ENCODE measurements at regions not wholly inside any gene's neighbourhood (a gene's known extent, or its start where the extent isn't known, plus 50 kb on each side); places are given as distances from the start of the nearest gene placed in this dataset.
"Not testable (repeated sequence)": the region's sequence is repeated elsewhere in the genome, so short reads cannot be mapped to it uniquely, and the experiment has no call there.

DNA sequence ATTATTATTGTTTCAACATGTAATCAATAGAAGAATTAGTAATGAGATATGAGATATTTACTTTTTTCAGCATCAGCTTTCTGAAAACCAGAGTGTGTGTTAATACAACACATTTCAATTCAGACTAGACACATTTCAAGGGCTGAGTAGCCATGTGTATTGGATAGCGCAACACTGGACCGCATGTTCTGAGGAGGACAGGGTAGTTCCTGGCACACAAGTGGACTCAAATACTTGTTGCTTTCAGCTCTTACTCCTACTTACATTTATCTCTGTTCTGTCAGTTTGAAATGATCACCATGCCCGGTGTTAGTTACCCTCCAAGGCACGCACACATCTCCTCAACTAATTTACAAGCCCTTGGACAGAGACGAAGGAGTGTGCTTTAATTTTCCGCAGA, 126.6 kb downstream of the SLC24A2 start:
- no peak for DNase-seq (ENCODE audit: extremely low read depth in 1 of 11, low read depth in 9 of 11, low spot score in 4 of 11)

DNA sequence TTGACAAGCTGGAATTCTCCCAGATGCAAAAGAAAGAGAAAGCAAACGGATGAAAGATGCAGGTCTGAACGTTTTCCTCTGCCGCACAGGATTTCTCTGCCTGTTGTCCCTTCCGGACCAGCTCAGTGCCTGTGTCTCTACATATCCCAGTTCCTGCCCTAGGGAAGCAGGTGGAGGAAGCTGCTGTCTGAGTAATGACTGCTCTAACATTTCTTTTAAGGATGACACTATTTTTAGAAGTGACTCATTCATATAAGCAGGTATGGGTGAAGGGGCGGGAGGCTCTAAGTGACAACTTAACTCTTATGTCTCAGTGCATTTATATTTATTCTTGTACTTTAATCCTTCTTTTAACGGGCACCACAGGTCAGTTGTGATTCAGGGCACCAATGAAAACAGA, 128.8 kb downstream of the SLC24A2 start:
- no peak for DNase-seq (ENCODE audit: extremely low read depth in 1 of 11, low read depth in 9 of 11, low spot score in 4 of 11)

DNA sequence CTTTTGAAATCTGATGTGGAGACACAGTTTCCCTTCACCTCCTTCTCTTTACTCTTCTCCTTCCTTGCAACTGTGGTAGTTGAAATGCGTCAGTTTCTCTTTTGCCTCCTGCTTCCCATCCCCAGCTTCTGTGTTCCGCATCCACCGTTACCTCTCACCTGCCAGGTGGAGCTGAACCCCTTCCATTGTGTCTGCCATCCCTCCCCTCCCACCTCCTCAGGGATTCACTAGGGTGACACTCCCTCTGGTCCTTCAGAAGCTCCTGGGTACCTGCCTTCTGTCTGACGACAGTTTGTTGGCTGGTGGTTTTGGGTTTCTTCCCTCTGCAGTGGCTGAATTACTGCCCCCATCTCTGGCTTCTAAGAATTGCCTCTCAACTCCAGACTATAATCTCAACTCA, 132.1 kb downstream of the SLC24A2 start:
- no peak for DNase-seq (ENCODE audit: extremely low read depth in 1 of 11, low read depth in 9 of 11, low spot score in 4 of 11)

DNA sequence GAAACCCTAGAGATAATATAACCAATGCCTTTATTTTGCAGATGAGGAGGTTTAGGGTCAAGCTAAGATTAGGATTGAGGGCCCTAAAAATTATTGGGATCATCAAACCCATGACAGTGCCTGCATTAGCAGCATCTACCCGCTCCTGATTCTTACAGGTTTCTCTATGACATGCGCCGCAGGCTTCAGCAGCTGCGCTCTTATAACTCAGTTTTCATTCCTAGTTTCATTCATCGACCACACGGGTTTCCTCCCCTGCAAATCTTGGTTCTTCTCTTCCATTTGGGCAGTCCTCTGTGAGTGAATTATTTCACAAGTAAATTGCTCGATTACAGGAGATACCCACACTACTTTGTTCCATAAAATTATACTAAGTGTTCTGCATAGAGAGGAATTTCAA, 137.2 kb downstream of the SLC24A2 start:
- DNase-seq (ENCODE audit: extremely low read depth in 1 of 11, low read depth in 9 of 11, low spot score in 4 of 11): no peak

DNA sequence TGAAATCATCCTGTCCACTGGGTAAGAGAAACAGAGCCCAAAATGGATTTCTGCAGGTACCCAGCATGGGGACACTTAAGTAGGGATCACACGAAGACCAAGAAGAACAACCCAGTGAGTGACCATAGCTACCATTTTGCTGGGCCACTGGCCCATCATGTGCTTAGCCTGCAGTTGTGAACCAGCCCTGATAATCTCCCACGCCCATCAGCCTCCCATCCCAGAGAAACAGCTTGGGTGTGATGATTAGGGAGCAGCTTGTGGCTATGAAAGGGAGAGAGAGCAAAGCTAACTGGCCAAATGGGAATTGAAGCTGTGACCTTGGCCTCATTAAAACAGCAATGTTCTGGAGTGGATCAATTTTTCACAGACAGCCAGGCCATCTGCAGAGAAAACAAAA, 138.5 kb downstream of the SLC24A2 start:
- DNase-seq (ENCODE audit: extremely low read depth in 1 of 11, low read depth in 9 of 11, low spot score in 4 of 11): no peak

DNA sequence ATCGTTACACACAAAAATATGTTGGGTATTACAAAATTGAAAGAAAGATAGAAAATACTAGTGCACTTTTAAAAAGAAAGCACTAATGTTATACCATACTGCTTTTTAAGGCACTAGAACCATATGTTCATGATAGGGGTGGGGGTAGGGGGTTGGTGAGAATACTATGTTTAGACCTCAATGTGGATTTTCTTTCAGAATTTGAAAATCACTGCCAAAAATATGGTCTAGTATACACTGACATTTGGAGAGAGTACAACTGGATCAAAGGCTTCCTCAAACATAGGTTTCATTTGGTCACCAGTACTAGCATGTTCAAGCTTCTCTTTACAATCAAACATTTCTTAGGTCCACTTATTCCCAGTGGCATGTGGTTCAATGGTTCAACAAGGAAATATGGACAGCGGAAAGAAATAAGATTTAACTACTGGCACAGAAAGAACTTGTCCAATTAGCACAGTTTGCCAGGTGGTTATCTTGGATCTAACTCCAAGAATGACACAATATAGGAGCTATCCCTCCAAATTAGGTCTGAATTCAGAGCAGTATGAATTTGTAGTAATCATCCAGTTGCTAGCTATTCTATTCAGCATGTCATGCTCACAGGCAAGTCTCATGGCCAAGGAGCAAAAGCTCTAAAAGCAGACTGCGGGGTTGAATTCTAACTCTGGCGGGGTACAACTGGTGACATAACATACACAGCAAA, 139.3 kb downstream of the SLC24A2 start:
- no peak for DNase-seq (ENCODE audit: extremely low read depth in 1 of 11, low read depth in 9 of 11, low spot score in 4 of 11)

DNA sequence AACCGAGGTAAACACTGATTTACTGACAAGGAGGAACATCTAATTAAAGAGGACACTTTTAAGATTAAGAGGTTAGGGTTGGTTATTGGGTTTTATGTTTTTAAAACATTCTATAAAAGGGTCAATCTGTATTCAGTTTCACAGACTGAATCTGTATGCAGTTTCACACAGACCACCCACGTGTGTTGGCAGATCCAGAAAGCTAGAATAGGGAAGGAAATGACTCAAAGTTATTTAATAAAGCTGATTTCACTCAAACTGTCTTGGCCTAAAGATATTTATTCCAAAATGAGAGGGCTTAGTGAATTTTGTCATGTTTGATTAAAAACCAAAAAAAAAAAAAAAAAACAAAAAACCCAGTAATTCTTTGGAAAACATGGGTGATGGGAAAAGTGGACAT, 140.2 kb downstream of the SLC24A2 start:
- no peak for DNase-seq (ENCODE audit: extremely low read depth in 1 of 11, low read depth in 9 of 11, low spot score in 4 of 11)

DNA sequence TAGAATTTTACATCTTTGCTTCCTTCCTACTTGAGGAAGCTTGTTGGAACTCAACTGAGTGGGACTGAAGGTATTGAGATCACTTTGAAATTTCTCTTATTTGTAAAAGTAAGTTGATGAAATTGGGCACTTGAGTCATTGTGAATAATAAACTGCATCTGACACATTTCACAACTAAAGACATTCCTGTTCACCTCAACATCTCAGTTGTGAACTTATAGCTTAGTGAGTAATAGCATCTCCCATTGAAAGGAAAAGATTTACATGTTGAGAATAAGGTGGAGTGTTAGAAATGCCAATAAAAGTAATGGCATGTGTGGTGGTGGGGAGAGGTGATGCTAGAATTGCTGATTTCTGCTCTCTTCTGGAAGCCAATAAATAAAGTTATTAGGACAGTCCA, 145.0 kb downstream of the SLC24A2 start:
- no peak for DNase-seq (ENCODE audit: extremely low read depth in 1 of 11, low read depth in 9 of 11, low spot score in 4 of 11)

DNA sequence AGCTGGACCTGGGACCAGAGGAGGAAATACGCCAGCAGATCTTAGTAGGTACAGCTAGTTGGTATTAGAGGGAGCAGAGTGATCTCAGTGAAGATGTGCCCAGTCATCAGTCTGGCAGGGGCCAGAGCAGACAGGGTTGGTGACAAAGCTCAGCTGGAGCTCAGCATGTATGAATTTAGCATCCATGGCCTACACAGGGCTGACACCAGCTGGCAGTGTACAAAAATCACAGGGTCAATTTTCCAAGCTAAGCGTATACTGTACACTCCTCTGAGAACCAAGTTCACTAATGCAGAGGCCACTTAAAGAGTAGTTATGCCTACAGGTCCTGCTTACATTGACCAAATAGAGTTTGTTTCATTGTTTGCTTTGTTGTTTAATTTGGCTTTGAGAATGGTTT, 146.6 kb downstream of the SLC24A2 start:
- DNase-seq (ENCODE audit: extremely low read depth in 1 of 11, low read depth in 9 of 11, low spot score in 4 of 11): peak in 1 of 11 donors; percentile 3

DNA sequence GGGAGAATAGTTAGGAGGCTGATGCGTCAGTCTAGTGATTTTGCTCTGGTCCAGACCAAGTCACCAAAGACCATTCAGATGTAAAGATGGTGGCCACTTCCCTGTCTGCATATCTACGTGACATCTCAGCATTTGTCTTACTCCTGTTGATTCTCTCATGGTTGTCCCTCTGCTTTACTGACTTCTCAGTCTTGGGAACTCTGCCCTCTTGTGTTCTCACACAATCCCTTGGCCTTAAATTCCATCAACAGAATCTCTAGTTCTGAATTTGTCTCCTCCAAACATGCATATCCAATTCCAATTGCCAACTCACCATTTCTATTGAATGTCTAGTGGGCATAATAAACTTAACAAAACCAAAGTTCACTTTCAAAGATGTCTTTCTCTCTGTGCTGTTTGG, 147.8 kb downstream of the SLC24A2 start:
- no peak for DNase-seq (ENCODE audit: extremely low read depth in 1 of 11, low read depth in 9 of 11, low spot score in 4 of 11)

DNA sequence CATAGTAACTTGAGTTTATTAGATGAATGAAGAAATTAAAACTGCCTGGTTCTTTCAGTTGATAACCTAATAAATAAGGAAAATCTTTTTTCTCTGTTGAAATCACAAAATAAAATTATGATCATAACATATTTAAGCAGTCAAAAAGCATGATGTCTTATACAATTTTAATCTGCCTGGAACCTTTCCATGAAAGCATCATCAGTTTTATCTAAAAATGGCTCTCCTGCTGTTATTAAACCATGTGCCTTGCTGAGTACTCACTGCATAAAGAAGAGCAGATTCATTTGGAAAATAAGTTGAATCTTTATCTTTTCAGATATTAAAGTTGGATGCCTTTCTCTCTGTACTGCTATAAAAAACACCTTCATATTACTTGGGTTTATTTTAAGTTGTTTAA, 148.8 kb downstream of the SLC24A2 start:
- DNase-seq (ENCODE audit: extremely low read depth in 1 of 11, low read depth in 9 of 11, low spot score in 4 of 11): no peak

DNA sequence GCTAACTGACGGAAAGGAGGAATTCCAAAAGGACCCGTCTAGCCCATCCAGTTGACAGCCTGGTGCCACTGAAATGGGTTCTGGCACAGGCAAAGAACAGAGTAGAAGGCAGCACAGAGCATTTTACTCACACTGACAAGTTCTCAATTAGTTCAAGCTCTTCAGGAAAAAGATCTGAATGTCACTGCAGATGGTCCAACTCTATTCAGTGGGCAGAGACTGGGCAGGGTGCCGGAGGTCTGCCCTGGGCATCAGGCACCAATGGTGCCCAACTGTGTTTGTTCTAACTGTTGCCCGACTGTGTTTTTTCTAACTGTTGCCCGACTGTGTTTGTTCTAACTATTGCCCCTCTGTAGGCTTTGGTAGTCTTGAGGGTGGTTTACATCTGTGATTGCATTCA, 151.8 kb downstream of the SLC24A2 start:
- no peak for DNase-seq (ENCODE audit: extremely low read depth in 1 of 11, low read depth in 9 of 11, low spot score in 4 of 11)

DNA sequence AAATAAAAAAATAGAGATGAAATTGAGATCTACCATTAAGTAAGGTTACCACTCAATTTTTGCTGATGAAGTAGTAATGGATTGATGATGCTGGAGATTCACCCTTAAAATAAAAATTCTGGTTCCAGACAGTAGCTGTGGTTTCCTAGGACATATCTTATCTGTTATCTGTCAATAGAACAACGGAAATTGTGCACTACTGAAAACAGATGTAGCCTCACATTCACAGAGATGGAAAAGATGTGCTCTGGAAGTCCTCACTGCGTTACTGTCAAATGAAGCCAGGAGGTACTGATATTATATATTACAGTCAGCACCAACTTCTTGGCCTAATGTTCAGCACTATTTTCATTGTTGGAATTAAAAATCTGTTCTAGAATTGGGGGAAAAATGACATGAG, 154.0 kb downstream of the SLC24A2 start:
- no peak for DNase-seq (ENCODE audit: extremely low read depth in 1 of 11, low read depth in 9 of 11, low spot score in 4 of 11)

DNA sequence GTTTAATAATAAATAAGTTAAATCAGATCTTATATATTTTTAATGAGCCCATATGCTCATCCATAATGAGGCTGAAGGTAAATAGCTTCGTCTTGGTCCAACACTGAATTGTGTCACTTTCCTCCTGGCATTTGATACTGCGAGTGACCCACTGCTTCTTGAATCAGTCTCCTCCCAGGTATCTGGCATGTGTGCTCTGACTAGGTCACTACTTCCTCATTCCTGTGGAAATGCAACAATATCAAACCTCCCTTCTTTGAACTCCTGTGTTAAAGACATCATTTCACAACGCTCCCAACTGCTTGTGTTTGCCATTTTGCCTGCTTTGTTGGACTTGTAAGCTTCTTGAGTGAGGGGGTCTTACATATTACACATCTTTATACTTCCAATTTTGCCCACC, 157.7 kb downstream of the SLC24A2 start:
- DNase-seq (ENCODE audit: extremely low read depth in 1 of 11, low read depth in 9 of 11, low spot score in 4 of 11): no peak

DNA sequence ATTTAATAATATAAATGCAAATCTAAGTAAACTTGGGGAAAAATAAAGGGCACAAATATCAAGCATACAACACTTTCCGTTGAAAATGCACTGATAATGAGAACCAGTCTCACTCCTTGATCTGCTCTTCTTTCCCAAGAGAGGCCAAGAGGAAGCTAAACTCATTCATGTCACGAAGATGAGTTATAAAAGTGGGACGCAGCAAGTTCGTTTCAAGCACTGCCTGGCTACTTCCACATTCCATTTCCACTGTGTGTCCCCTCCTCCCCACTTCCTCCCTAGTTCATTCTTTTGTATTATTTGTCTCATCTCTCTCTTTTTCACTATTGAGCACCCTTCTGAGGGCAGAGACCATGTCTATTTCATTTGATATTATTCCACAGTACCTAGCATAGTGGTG, 158.1 kb downstream of the SLC24A2 start:
- no peak for DNase-seq (ENCODE audit: extremely low read depth in 1 of 11, low read depth in 9 of 11, low spot score in 4 of 11)

DNA sequence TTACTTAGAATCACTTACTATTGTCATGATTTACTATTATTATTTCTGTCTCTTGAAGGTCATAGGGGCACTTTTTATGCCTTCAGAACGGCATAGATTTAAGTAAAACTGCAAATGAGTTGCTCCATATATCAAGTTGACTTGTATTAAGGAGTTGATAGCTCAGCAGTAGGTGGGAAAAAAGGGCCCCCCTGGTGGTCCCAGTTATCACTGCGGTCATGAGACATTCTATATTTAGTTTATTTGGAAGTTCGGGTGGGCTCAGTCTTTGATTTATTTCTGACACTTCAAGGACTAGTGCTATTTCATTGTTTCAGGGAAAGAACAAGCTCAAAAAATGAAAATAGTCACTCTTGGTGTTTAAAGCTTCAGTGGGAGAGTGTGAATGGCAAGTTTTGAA, 159.3 kb downstream of the SLC24A2 start:
- DNase-seq (ENCODE audit: extremely low read depth in 1 of 11, low read depth in 9 of 11, low spot score in 4 of 11): no peak

DNA sequence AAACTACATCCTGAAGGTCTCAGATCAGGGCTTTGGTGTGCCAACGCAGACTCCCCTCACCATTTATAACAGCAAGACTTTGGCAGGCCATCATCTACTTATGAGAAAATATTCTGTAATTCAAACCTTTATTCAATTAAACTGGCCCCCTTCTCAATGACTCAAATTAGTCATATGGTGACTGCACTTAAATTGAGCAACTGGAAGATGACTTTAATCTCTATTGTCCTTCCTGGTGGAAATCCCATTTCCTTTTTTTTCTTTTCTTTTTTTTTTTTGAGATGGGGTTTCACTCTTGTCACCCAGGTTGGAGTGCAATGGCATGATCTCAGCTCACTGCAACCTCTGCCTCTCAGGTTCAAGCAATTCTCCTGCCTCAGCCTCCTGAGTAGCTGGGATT, 163.4 kb downstream of the SLC24A2 start:
- DNase-seq (ENCODE audit: extremely low read depth in 1 of 11, low read depth in 9 of 11, low spot score in 4 of 11): not testable (repeated sequence)

DNA sequence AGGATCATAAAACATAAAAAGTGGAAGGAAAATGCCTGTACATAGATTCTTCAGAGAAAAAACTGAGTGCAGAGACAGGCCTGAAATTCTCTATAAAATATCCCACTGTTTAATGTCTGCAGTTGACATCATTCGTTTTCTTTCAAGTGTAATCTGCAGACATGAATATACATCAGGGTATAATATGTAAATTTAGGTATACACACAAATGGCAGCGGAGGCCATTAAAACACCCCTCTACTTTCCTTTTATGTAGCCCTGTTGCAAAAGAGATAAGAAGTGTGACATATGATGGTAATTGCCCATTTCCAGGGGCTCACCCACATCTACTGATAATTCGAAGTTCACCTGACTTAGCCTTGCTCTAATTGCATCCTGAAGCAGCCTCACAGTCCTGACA, 164.3 kb downstream of the SLC24A2 start:
- no peak for DNase-seq (ENCODE audit: extremely low read depth in 1 of 11, low read depth in 9 of 11, low spot score in 4 of 11)

DNA sequence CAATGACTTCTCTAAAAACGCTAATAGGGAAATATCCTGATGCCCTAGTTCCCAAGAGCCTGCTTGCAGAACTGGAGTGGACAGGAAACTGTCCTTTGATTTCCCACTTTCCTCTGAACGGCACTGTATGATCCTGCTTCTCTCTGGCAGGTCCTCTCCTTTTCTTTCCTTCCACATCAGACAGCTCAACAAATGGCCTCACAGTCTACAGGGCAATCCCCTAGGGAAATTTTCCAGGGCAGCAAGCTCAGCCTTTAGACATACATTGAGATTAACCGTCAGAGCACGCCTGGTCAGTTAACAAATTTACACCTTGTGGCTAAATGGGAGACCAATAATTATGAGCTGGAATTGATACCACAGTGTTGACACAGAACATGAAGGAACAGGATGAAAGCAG, 164.9 kb downstream of the SLC24A2 start:
- no peak for DNase-seq (ENCODE audit: extremely low read depth in 1 of 11, low read depth in 9 of 11, low spot score in 4 of 11)

DNA sequence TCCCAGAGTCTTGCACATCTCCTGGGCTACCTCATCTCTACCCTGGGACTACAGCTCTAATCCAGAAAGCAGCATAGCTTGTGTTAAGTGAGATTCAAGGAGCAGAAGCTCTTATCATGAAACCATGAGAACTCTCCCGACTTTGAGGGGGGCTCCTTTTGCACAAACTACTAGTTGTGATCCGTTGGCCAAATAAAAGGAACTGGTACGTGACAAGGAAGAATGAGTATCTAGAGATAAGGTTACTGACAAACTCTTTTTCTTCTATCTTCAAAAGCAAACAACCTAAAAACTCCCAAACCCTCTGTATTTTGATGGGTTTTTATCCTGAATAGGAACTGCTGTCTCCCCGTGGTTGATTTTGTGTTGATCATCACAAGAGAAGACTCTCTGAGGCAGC, 168.5 kb downstream of the SLC24A2 start:
- no peak for DNase-seq (ENCODE audit: extremely low read depth in 1 of 11, low read depth in 9 of 11, low spot score in 4 of 11)

DNA sequence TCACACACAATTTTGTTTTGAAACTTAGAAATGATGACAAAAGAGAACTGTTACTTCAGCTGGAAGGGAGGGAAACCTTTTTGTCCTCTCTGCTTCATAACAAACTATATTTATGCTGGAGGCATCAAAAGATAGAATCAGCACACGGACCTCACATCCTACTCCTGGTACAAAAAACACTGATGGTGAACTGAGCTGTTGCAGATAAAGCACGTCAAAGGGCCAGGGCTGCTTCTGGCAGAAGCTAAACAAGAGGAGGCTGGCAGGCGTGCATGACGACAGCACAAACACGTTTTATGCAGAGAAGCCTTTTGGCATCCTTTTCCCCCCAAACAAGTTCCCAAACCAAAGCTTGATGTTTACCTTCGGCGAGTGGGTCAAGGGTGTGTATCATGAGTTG, 169.6 kb downstream of the SLC24A2 start:
- no peak for DNase-seq (ENCODE audit: extremely low read depth in 1 of 11, low read depth in 9 of 11, low spot score in 4 of 11)

DNA sequence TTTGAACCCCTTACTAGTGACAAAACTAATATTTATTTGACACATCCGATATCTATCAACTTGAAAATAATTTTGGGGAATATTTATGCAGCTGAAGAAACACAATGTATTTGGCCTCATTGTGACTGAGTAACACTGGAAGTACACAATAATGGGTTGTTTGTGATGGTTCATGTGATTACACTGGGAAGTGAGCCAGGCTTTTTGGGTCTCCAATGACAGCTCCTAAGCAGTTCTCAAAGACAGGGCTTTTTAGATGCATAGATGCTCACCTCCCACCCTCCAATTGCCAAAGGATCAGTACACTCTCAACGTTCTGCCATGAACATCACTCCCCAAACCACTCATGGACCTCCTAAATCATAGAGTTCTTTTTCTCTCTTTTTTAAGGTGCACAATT, 170.0 kb downstream of the SLC24A2 start:
- no peak for DNase-seq (ENCODE audit: extremely low read depth in 1 of 11, low read depth in 9 of 11, low spot score in 4 of 11)

All from renal cortex interstitium (tissue), 11 donors.